HG03025 (cell line): ENCODE measurements at regions not wholly inside any gene's neighbourhood (a gene's known extent, or its start where the extent isn't known, plus 50 kb on each side); places are given as distances from the start of the nearest gene placed in this dataset.
A peak's percentile ranks its signal among the peaks of the same experiment; 100 is the strongest.
"Not testable (repeated sequence)": the region's sequence is repeated elsewhere in the genome, so short reads cannot be mapped to it uniquely, and the experiment has no call there.

Experiments
- ATAC-seq: cut with Tn5 transposase; IDR thresholded peaks from one replicate; pipeline ENCODE4 v1.9.1; 2021; ENCODE audit warnings: mild to moderate bottlenecking, moderate library complexity; ENCODE audit not compliant: unreplicated experiment, low FRiP score

DNA sequence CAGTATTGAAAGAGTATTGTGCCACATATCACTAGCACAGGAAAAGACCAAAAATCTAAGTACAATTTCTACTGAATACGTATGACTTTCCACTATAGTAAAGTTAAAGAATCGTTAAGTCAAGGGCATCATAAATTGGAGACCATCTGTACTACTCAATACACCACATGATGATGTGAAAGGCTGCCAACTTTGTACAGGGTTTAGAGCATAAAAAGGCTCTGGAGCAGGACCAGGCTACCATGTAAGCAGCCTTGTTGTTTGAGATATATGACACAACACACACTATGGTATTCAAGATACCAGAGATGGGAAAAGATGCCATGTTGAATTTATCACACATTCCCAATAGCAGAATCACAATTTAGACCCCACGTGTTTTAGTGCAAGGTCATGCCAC lies 294.9 kb upstream of the TRPC5 start:
- ATAC-seq: no peak

- no peak for ATAC-seq
These were observed 285.8 kb upstream of the TRPC5 start for GRCh38 chrX:112368371-112368770.

DNA sequence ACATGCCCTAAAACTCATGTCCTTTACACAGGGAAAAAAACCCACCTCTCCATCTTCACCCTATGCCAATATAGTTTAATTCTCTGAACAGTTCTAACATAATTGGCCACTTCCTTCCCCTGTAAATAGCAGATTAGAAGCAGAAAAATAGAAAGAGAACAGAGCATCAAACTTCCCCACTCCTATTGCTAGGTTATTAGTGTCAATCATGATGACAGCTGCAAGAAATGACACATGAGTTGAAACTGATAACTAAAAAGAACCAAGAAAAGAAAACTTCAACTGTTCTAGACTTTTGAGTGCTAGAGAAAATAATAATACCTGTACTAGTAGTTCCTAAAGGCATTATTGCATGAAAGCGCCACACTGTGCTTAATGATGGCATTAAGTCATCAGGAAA lies 284.5 kb upstream of the TRPC5 start:
- ATAC-seq: no peak

DNA sequence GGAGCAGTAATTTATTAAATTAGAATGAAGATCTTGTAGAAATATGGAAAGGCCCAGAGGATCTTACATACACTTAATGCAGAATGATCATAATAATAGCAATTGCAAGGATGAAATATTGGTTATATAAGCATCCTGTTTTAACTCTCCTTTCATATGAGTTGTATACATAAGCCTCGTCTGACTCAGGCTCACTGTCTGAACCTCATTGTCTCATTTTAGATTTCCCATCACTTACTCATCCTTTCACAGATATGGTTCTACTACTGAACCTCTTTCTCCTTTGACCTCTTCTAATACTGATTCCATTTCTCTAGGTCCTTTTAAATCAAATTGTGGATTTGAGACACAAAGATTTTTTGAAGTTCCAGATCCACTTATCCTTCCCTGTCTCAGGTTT lies 277.3 kb upstream of the TRPC5 start:
- no peak for ATAC-seq

DNA sequence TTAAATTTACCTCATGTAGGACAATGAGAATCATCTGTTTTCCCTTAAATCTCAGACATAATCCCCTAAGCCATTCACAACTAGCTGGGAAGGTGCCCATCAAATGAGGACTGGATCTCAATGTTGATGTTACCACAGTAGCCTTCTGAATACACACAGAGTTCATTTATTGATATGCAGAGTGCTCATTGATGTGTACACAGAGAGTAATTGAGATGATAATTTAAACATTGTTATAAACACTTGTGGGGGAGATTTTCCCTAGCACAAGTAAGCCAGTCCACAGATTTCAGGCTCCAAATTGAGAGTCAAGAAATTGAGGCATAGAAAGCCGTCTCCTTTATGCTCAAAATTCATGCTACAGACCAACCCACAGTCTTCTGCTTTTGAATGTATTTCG lies 273.4 kb upstream of the TRPC5 start:
- no peak for ATAC-seq

DNA sequence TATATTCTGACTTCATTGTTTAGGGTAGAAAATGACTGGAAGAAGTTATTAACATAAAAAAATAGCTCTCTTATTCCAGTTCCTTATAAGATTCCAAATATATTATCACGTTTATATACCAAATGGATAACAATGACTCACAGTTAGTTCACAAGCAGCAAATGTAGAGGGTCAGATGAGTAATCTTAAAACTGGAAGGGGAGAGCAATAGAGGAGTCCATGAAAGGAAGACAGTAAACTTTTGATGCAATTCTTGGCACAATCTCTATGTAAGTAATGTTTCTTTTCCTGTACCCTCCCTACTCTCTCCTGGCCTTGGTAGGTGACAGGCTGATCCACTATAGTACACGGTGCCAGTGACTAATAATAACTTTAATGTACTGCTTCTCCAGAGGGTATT lies 259.0 kb upstream of the TRPC5 start:
- no peak for ATAC-seq

- no peak for ATAC-seq
These were observed 230.6 kb upstream of the TRPC5 start for GRCh38 chrX:112313201-112313600.

DNA sequence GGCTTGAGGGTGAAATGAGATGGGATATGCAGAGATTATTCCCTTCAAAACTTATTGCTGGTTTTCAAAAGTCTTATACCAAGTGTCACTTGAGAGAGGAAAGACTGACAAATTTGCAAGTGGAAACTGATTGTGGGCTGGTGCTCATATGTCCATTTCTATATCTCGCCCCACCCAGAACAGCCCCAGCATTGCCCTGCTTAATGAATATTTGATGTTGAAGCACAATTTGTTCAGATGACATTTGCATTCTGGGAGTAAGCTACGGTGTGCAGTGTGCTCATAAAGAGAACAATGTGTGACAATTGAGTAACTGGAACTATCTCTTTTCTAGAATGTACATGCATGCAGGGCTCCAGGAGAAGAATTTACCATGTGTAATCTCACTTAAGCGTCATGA lies 223.5 kb upstream of the TRPC5 start:
- ATAC-seq: no peak

- ATAC-seq: no peak
These were observed 197.4 kb upstream of the TRPC5 start for GRCh38 chrX:112279940-112280339.

DNA sequence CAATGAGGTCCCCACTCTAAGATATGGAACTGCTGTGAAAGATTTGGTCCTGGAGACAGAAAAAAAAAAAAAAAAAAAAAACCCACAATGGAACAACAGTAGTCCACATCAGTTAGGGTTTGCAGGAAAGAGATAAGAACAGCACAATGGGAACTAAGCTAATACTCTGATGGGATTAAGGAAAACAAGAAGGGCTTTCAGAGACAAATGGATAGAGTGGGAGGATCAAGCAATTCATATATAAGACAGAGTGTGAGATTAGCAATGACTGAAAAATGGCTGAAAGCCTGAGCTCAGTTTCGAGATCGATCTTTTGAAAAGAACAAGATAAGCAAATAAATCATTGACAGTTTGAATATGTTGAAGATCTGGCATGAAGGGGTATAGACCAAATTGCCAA lies 188.4 kb upstream of the TRPC5 start:
- ATAC-seq: no peak

- no peak for ATAC-seq
These were observed 183.6 kb upstream of the TRPC5 start for GRCh38 chrX:112266136-112266535.

DNA sequence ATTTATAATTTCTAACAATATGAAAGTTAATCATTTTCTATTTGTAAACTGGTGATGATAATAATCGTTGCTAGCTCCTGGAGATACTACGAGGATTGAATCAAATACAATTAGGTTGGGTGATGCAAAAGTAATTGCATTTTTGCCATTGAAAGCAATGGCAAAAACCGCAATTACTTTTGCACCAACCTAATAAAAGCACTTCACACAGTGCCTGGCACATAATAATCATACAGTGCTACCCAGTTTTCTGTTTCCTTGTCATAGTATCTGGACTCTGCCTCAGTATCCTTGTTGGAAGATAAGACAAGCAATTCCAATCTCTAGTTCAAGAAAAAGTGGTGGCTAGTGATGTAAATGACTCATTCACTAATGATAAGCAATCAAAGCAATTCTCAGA lies 176.8 kb upstream of the TRPC5 start:
- no peak for ATAC-seq

GRCh38 chrX:112254896-112255295 lies 172.3 kb upstream of the TRPC5 start:
- ATAC-seq: no peak

- no peak for ATAC-seq
These were observed 165.1 kb upstream of the TRPC5 start for GRCh38 chrX:112247714-112248113.

- ATAC-seq: no peak
These were observed 153.0 kb upstream of the TRPC5 start for GRCh38 chrX:112235547-112235946.

GRCh38 chrX:112233164-112233563 lies 150.6 kb upstream of the TRPC5 start:
- ATAC-seq: no peak

DNA sequence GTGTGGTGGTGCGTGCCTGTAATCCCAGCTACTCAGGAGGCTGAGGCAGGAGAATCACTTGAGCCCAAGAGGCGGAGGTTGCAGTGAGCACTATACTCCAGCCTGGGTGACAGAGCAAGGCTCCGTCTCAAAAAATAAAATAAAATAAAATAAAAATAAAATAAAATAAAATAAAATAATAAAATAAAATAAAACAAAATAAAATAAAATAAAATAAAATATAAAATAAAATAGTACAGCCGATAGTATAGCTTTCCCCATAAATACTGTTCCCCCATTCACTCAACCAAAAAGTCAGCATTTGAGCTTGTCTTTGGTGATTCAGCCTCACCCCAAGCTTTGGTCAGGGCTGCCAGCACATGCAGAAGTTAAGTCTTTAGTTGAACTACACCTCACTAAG lies 144.2 kb upstream of the TRPC5 start:
- not testable (repeated sequence) for ATAC-seq

DNA sequence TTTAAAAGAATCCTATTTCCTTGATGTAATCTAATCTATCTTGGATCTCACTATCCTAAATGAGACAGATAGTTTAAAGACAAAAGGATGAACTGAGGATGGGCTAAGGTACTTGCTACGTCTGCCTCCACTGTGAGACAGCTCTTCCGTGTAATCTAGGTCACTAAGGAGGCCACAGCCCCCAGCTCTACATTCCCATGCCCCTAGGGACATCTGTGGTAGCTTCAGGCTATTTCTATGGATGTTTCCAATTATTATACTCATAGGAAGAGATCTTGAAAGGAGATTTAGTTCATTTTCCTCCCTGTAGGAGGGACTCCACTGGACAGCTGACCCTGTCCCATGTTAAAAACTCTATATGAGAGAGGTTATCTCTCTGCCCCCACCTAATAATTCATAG lies 140.8 kb upstream of the TRPC5 start:
- ATAC-seq: no peak

DNA sequence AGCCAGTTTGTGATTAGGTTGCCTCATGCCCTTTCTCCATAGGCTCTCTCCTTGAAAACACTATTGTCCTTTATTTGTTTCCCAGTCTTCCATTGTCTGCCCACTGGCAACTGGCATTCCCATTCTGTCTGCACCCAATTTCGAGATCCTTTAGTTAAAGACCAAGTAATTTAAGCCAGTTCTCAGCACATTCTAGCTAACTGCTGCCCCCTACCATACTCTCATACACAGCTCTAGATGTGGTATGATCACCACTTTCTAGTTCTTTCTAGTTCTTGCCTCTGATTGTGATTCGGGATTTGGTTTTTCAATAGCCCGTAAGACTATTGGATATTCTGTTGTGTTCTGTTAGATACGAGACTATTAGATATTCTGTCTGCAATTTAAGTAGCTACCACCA lies 135.8 kb upstream of the TRPC5 start:
- ATAC-seq: no peak

DNA sequence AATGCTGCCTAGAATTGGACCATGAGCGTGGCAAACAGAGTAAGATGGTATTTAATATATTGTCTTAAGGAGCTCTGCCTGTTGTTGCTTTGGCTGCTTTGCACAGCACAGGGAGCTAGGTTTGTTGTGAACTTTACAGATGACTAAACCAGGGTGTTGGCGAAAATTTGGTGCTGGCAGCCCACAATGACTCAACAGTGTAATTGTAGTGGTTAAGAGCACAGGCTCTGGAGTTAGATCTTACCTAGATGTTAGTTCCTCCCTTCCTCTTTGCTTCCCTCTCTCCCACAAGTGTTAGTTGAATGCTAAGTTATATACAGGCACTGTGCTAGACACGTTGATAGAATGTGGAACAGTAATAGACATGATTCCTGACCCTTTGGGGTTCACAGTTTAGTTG lies 128.9 kb upstream of the TRPC5 start:
- ATAC-seq: no peak

- no peak for ATAC-seq
These were observed 115.3 kb upstream of the TRPC5 start for GRCh38 chrX:112197840-112198239.

- ATAC-seq: no peak
These were observed 108.1 kb upstream of the TRPC5 start for GRCh38 chrX:112190646-112191045.

GRCh38 chrX:112181361-112181760 lies 98.8 kb upstream of the TRPC5 start:
- ATAC-seq: not testable (repeated sequence)

DNA sequence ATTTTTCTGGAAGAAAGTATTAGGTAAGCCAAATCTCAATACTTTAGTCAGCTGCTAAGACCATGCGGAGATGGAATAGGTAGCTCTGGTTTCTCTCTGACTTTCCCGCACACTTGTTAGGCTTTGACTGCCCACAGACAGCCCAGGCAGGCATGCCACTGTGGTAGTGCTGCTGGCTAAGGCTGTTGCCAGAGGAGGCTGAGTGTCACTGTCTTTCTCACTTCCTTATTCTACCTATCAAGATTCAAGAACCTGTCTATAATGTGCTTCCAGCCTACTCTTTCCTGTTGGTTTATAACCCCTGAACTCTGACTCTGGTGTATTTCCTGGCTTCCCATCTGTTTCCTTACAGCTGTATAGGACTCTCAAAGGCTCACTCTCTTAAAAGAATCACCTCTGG lies 81.8 kb upstream of the TRPC5 start:
- ATAC-seq: peak; percentile 83
